B cell (primary cell): ENCODE measurements at regions not wholly inside any gene's neighbourhood (a gene's known extent, or its start where the extent isn't known, plus 50 kb on each side); places are given as distances from the start of the nearest gene placed in this dataset.

Experiments
- ATAC-seq: fragments of 200-7000 bp; cut with Tn5 transposase; one replicate; pipeline ENCODE4 v1.10.0; 2021; ENCODE audit warnings: low read depth, mild to moderate bottlenecking, moderate number of reproducible peaks, moderate library complexity
- CTCF ChIA-PET: fragments of 350-600 bp; sonication (Branson Sonifier 250); formaldehyde crosslinking; loops from one replicate; lab custom pipeline; 2021; ENCODE audit warnings: antibody characterized with exemption, inconsistent platforms; lab: Charles Lee
- POLR2A ChIA-PET: fragments of 350-600 bp; sonication (Branson Sonifier 250); formaldehyde crosslinking; loops from one replicate; lab custom pipeline; 2021; ENCODE audit warnings: antibody characterized with exemption; lab: Charles Lee
- DNase-seq: peaks from one replicate; pipeline ENCODE4 v3.0.0; 2013
- H2AFZ ChIP-seq: 2 replicates; pipeline ENCODE4 v1.6.1; 2012; ENCODE audit warnings: mild to moderate bottlenecking, low read depth, low read length; ENCODE audit not compliant: insufficient read depth, poor library complexity, severe bottlenecking
- H3K27ac ChIP-seq, 2 donors: 1 replicate in 1 of 2; 2 replicates in 1 of 2; pipeline ENCODE4 v1.5.1; 2012 to 2013; ENCODE audit warnings: low read length in 2 of 2, mild to moderate bottlenecking in 2 of 2, moderate library complexity in 1 of 2
- H3K27me3 ChIP-seq, 4 experiments: fragments of 200-600 bp in 1 of 4; sonication (generic) in 1 of 4; replicated peaks in 1 of 4; 1 replicate in 2 of 4; 2 replicates in 2 of 4; pipeline versions ENCODE4 v1.6.1 to v1.7.0; 2013 to 2016; ENCODE audit warnings: low read length in 3 of 4, mild to moderate bottlenecking in 2 of 4, mixed read lengths in 1 of 4, moderate library complexity in 1 of 4; ENCODE audit not compliant: insufficient read depth in 4 of 4, control insufficient read depth in 3 of 4; ENCODE audit errors: control extremely low read depth in 1 of 4
- H3K36me3 ChIP-seq, 2 experiments: replicated peaks in 1 of 2; 1 replicate in 1 of 2; 2 replicates in 1 of 2; pipeline versions ENCODE4 v1.6.1 to v1.7.1; 2013; ENCODE audit warnings: low read length in 1 of 2; ENCODE audit not compliant: insufficient read depth in 2 of 2, control insufficient read depth in 1 of 2; ENCODE audit errors: control extremely low read depth in 1 of 2, extremely low read depth in 1 of 2
- H3K4me1 ChIP-seq, 2 donors: fragments of 200-600 bp in 1 of 2; sonication (generic) in 1 of 2; 1 replicate in 1 of 2; 2 replicates in 1 of 2; pipeline versions ENCODE4 v1.5.1 to v1.6.1; 2013 to 2017; ENCODE audit warnings: low read length in 2 of 2; ENCODE audit not compliant: control insufficient read depth in 2 of 2, insufficient read depth in 2 of 2
- H3K4me2 ChIP-seq: replicated peaks from 2 replicates; pipeline ENCODE3; 2012; ENCODE audit warnings: mild to moderate bottlenecking, low read depth, low read length; ENCODE audit not compliant: poor library complexity, severe bottlenecking
- H3K4me3 ChIP-seq, 5 experiments: fragments of 200-600 bp in 1 of 5; sonication (generic) in 1 of 5; 1 replicate in 3 of 5; 2 replicates in 2 of 5; pipeline versions ENCODE4 v1.5.1 to v1.7.0; 2011 to 2016; ENCODE audit warnings: low read length in 4 of 5, mild to moderate bottlenecking in 4 of 5, low read depth in 2 of 5, control low read depth in 1 of 5, moderate library complexity in 1 of 5; ENCODE audit not compliant: insufficient read depth in 1 of 5; ENCODE audit errors: control extremely low read depth in 1 of 5, extremely low read depth in 1 of 5
- H3K79me2 ChIP-seq: fragments of 200-600 bp; sonication (generic); one replicate; pipeline ENCODE4 v1.6.0; 2016; ENCODE audit warnings: low read length; ENCODE audit not compliant: control insufficient read depth, insufficient read depth
- H3K9ac ChIP-seq: fragments of 200-600 bp; sonication (generic); 2 replicates; pipeline ENCODE4 v1.6.1; 2017; ENCODE audit warnings: mild to moderate bottlenecking, low read length, moderate library complexity
- H3K9me3 ChIP-seq, 3 donors: one replicate each; pipeline versions ENCODE4 v1.6.1 to v1.7.1; 2013; ENCODE audit warnings: low read length in 2 of 3; ENCODE audit not compliant: control insufficient read depth in 2 of 3, insufficient read depth in 1 of 3; ENCODE audit errors: control extremely low read depth in 1 of 3
- H4K20me1 ChIP-seq: 2 replicates; pipeline ENCODE4 v1.6.0; 2012; ENCODE audit warnings: mild to moderate bottlenecking, low read length; ENCODE audit not compliant: insufficient read depth, control insufficient read depth, poor library complexity, severe bottlenecking
- H3K27ac Mint-ChIP-seq: one replicate; pipeline ENCODE4 v1.8.0; 2021; ENCODE audit warnings: mixed read lengths
- H3K27me3 Mint-ChIP-seq: one replicate; pipeline ENCODE4 v1.8.0; 2021; ENCODE audit warnings: mixed read lengths
- H3K4me1 Mint-ChIP-seq: one replicate; pipeline ENCODE4 v1.8.0; 2021; ENCODE audit warnings: mixed read lengths
- H3K4me3 Mint-ChIP-seq: one replicate; pipeline ENCODE4 v1.8.0; 2021; ENCODE audit warnings: mixed read lengths
- H3K9me3 Mint-ChIP-seq: one replicate; pipeline ENCODE4 v1.8.0; 2022; ENCODE audit warnings: mixed read lengths; ENCODE audit not compliant: insufficient read depth
- CTCF ChIP-seq: fragments of 200-600 bp; IDR thresholded peaks from one replicate; pipeline ENCODE4 v1.8.0; 2022; ENCODE audit warnings: antibody characterized with exemption, mild to moderate bottlenecking
- EZH2 ChIP-seq: IDR thresholded peaks from 2 replicates; pipeline ENCODE4 v1.6.1; 2012; ENCODE audit warnings: borderline replicate concordance, low read depth, mild to moderate bottlenecking, moderate library complexity, low read length; ENCODE audit not compliant: insufficient read depth, poor library complexity, severe bottlenecking
- WGBS: methylation state at CpG from one replicate; pipeline ENCODE4 v1.1.5; 2013; ENCODE audit warnings: missing lambda C conversion rate; ENCODE audit not compliant: insufficient coverage; 5-methylcytosine and 5-hydroxymethylcytosine counted together
- intact Hi-C: fragments of 100-400 bp; cut with micrococcal nuclease; formaldehyde crosslinking; loops from one replicate; pipeline ENCODE4 v1.10.0; 2022

DNA sequence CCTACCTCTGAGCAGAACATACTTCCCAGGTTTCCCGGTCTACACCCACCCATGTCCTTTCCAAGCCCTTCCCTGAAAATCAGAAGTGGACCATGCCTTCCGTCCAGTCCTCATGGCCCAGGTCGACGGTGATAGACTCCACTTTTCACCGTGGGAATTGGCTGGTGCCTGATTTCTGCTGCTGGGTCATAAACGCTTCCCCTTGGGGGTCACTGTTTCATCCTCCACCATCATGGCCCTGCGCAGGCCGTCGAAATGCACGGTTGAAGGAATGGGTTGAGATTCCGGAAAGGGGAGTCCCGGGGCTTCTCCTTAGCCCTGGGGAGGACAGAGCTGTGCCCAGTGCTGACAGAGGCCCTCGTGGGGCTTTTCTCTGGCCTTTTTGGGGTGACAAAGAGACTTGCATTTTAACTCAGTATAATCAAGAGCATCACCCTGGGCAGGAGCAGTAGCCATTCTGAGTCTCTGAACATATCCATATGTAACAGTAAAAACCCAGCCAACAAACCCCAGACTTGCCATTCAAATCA lies 75.5 kb downstream of the SOX1 start:
- Histone ChIP-seq H3K9ac (no peak overlapping the region), H3K27me3 (peaks cover 0 to 2% (median 0%) of the 10 kb centered on the region in 4 experiments), H3K4me3 (no peak overlapping the region), H3K9me3 (peaks cover 0 to 32% (median 0%) of the 10 kb centered on the region in 3 donors), H3K27ac (no peak overlapping the region), H2AFZ (no peak overlapping the region), H3K79me2 (no peaks in the 10 kb centered on the region), H3K4me2 (no peak overlapping the region), H3K4me1 (no peaks in the 10 kb centered on the region), H4K20me1 (no peaks in the 10 kb centered on the region), H3K36me3 (no peaks in the 10 kb centered on the region)
- Mint-ChIP-seq H3K4me1 (no peaks in the 10 kb centered on the region), H3K4me3 (no peak overlapping the region), H3K27me3 (peaks cover 1% of the 10 kb centered on the region), H3K9me3 (no peaks in the 10 kb centered on the region), H3K27ac (no peak overlapping the region)
- ChIA-PET POLR2A (no interaction called here), CTCF (no interaction called here)
- intact Hi-C loops, result no loop called here
- TF ChIP-seq CTCF (no peak), EZH2 (no peak)
- ATAC-seq (no peak), DNase-seq (no peak)
- 94% methylated on average over 7 of the region's 13 CpGs for WGBS

- H3K4me3 ChIP-seq, result no peak overlapping the region
- H3K36me3 ChIP-seq, result no peaks in the 10 kb centered on the region
- ChIA-PET POLR2A (no interaction called here), CTCF (no interaction called here)
- DNase-seq (no peak), ATAC-seq (no peak)
- Mint-ChIP-seq H3K9me3 (no peaks in the 10 kb centered on the region), H3K4me1 (no peaks in the 10 kb centered on the region), H3K27me3 (no peaks in the 10 kb centered on the region), H3K27ac (no peak overlapping the region), H3K4me3 (no peak overlapping the region)
- H3K4me2 ChIP-seq, result no peak overlapping the region
- intact Hi-C loops, result no loop called here
- peaks cover 0 to 2% (median 0%) of the 10 kb centered on the region in 4 experiments for H3K27me3 ChIP-seq
- H2AFZ ChIP-seq, result no peak overlapping the region
- H3K79me2 ChIP-seq, result no peaks in the 10 kb centered on the region
- no peak overlapping the region for H3K9ac ChIP-seq
- no peaks in the 10 kb centered on the region for H4K20me1 ChIP-seq
- TF ChIP-seq EZH2, result no peak
- TF ChIP-seq CTCF, result no peak
- H3K9me3 ChIP-seq, result peaks cover 0 to 32% (median 0%) of the 10 kb centered on the region in 3 donors
- no peak overlapping the region for H3K27ac ChIP-seq
- no peaks in the 10 kb centered on the region for H3K4me1 ChIP-seq
- 86% methylated on average over 12 of the region's 15 CpGs for WGBS
These were observed 76.2 kb downstream of the SOX1 start for GRCh38 chr13:112143046-112143752.
